H9 (cell line): ENCODE measurements at regions not wholly inside any gene's neighbourhood (a gene's known extent, or its start where the extent isn't known, plus 50 kb on each side); places are given as distances from the start of the nearest gene placed in this dataset.

ENCODE experiments used
- DNase-seq: peaks from one replicate; pipeline ENCODE4 v3.0.0-alpha.2; 2017
- H2AFZ ChIP-seq: one replicate; pipeline ENCODE4 v1.6.1; 2013; ENCODE audit warnings: mild to moderate bottlenecking, low read length, control low read depth, moderate library complexity
- H2AK5ac ChIP-seq: 2 replicates; pipeline ENCODE4 v1.6.1; 2013; ENCODE audit warnings: low read length, control low read depth, mixed read lengths; ENCODE audit not compliant: insufficient read length
- H2BK120ac ChIP-seq: one replicate; pipeline ENCODE4 v1.6.1; 2013; ENCODE audit warnings: low read depth, mild to moderate bottlenecking, low read length, control low read depth, inconsistent platforms; ENCODE audit not compliant: poor library complexity, severe bottlenecking
- H2BK12ac ChIP-seq: 2 replicates; pipeline ENCODE4 v1.6.1; 2013; ENCODE audit warnings: low read length, control low read depth, mixed read lengths, low read depth; ENCODE audit not compliant: insufficient read length
- H2BK15ac ChIP-seq: 2 replicates; pipeline ENCODE4 v1.6.1; 2013; ENCODE audit warnings: low read depth, low read length, control low read depth
- H2BK20ac ChIP-seq: one replicate; pipeline ENCODE4 v1.6.1; 2013; ENCODE audit warnings: low read depth, mild to moderate bottlenecking, low read length, control low read depth, inconsistent platforms; ENCODE audit not compliant: poor library complexity, severe bottlenecking
- H2BK5ac ChIP-seq: 2 replicates; pipeline ENCODE4 v1.6.1; 2013; ENCODE audit warnings: low read length, control low read depth, mixed read lengths; ENCODE audit not compliant: insufficient read length
- H3K14ac ChIP-seq: 2 replicates; pipeline ENCODE4 v1.6.1; 2013; ENCODE audit warnings: low read length, control low read depth; ENCODE audit not compliant: insufficient read depth
- H3K18ac ChIP-seq: 2 replicates; pipeline ENCODE4 v1.6.1; 2013; ENCODE audit warnings: low read depth, mild to moderate bottlenecking, mixed read lengths, low read length, control low read depth; ENCODE audit not compliant: insufficient read length
- H3K23ac ChIP-seq: 2 replicates; pipeline ENCODE4 v1.6.1; 2013; ENCODE audit warnings: low read length, control low read depth, mixed read lengths, low read depth; ENCODE audit not compliant: insufficient read length
- H3K23me2 ChIP-seq: 2 replicates; pipeline ENCODE4 v1.6.1; 2013; ENCODE audit warnings: low read depth, mild to moderate bottlenecking, mixed read lengths, low read length, control low read depth; ENCODE audit not compliant: insufficient read length, poor library complexity, severe bottlenecking
- H3K27ac ChIP-seq: 2 replicates; pipeline ENCODE4 v1.5.1; 2013; ENCODE audit warnings: low read length, control low read depth, mixed read lengths, low read depth; ENCODE audit not compliant: insufficient read length
- H3K27me3 ChIP-seq: 2 replicates; pipeline ENCODE4 v1.6.1; 2013; ENCODE audit warnings: low read length, control low read depth, inconsistent platforms; ENCODE audit not compliant: insufficient read depth
- H3K4ac ChIP-seq: 2 replicates; pipeline ENCODE4 v1.6.1; 2013; ENCODE audit warnings: low read depth, mild to moderate bottlenecking, control low read depth, inconsistent platforms, low read length, moderate library complexity
- H3K4me1 ChIP-seq: 2 replicates; pipeline ENCODE4 v1.6.1; 2013; ENCODE audit warnings: low read length, control low read depth, inconsistent platforms; ENCODE audit not compliant: insufficient read depth
- H3K4me2 ChIP-seq: 2 replicates; pipeline ENCODE4 v1.6.1; 2013; ENCODE audit warnings: low read length, control low read depth, mixed read lengths; ENCODE audit not compliant: insufficient read length, insufficient read depth
- H3K56ac ChIP-seq: 2 replicates; pipeline ENCODE4 v1.6.1; 2013; ENCODE audit warnings: low read depth, mild to moderate bottlenecking, mixed read lengths, low read length, control low read depth; ENCODE audit not compliant: insufficient read length
- H3K79me1 ChIP-seq: 2 replicates; pipeline ENCODE4 v1.6.1; 2013; ENCODE audit warnings: low read depth, mild to moderate bottlenecking, moderate library complexity, low read length, control low read depth, inconsistent platforms; ENCODE audit not compliant: insufficient read depth, poor library complexity, severe bottlenecking
- H3K79me2 ChIP-seq: 2 replicates; pipeline ENCODE4 v1.6.1; 2013; ENCODE audit warnings: low read length, control low read depth, inconsistent platforms; ENCODE audit not compliant: insufficient read depth
- H3K9ac ChIP-seq: 2 replicates; pipeline ENCODE4 v1.6.1; 2013; ENCODE audit warnings: low read length, control low read depth, mixed read lengths; ENCODE audit not compliant: insufficient read length; ENCODE audit errors: extremely low read depth
- H3K9me3 ChIP-seq: one replicate; pipeline ENCODE4 v1.6.1; 2013; ENCODE audit warnings: low read depth, low read length, inconsistent platforms; ENCODE audit not compliant: control insufficient read depth
- H3T11ph ChIP-seq: one replicate; pipeline ENCODE4 v1.6.1; 2013; ENCODE audit warnings: mild to moderate bottlenecking, low read length, control low read depth, inconsistent platforms
- H4K20me1 ChIP-seq: one replicate; pipeline ENCODE4 v1.6.1; 2013; ENCODE audit not compliant: control insufficient read depth, insufficient read length, insufficient read depth
- H4K5ac ChIP-seq: 2 replicates; pipeline ENCODE4 v1.6.1; 2013; ENCODE audit warnings: low read depth, mild to moderate bottlenecking, mixed read lengths, low read length, control low read depth; ENCODE audit not compliant: insufficient read length
- H4K8ac ChIP-seq: replicated peaks from 2 replicates; pipeline ENCODE4 v1.6.1; 2013; ENCODE audit warnings: low read length, control low read depth, mixed read lengths, low read depth; ENCODE audit not compliant: insufficient read length
- H4K91ac ChIP-seq: 2 replicates; pipeline ENCODE4 v1.6.1; 2013; ENCODE audit warnings: low read depth, mild to moderate bottlenecking, moderate library complexity, mixed read lengths, low read length, control low read depth; ENCODE audit not compliant: insufficient read length
- H3K27ac Mint-ChIP-seq, 3 experiments: 2 replicates in 2 of 3; 3 replicates in 1 of 3; pipeline ENCODE4 v1.8.0; 2020 to 2021; ENCODE audit warnings: mixed read lengths in 3 of 3, mild to moderate bottlenecking in 1 of 3, moderate library complexity in 1 of 3
- H3K27me3 Mint-ChIP-seq: 2 replicates; pipeline ENCODE4 v1.8.0; 2021; ENCODE audit warnings: low read depth, mild to moderate bottlenecking, moderate library complexity, mixed read lengths
- H3K36me3 Mint-ChIP-seq, 3 experiments: 2 replicates in 2 of 3; 3 replicates in 1 of 3; pipeline ENCODE4 v1.8.0; 2020 to 2021; ENCODE audit warnings: low read depth in 3 of 3, mixed read lengths in 3 of 3; ENCODE audit not compliant: insufficient read depth in 1 of 3
- H3K4me1 Mint-ChIP-seq, 2 experiments: 2 replicates each; pipeline ENCODE4 v1.8.0; 2020; ENCODE audit warnings: mixed read lengths in 2 of 2
- H3K4me3 Mint-ChIP-seq, 2 experiments: 2 replicates in 1 of 2; 3 replicates in 1 of 2; pipeline ENCODE4 v1.8.0; 2020 to 2021; ENCODE audit warnings: mild to moderate bottlenecking in 2 of 2, mixed read lengths in 2 of 2, moderate library complexity in 1 of 2
- H3K9me3 Mint-ChIP-seq, 2 experiments: 2 replicates in 1 of 2; 3 replicates in 1 of 2; pipeline ENCODE4 v1.8.0; 2020; ENCODE audit warnings: mild to moderate bottlenecking in 2 of 2, mixed read lengths in 2 of 2, moderate library complexity in 1 of 2
- WGBS: extraction: QIAGEN DNeasy Blood & Tissue Kit; methylation state at CpG from one replicate; pipeline ENCODE4 v1.1.7; 2013; ENCODE audit warnings: missing lambda C conversion rate, low lambda C conversion rate, mixed read lengths; ENCODE audit not compliant: insufficient read length; ENCODE audit errors: extremely low coverage; 5-methylcytosine and 5-hydroxymethylcytosine counted together
- TF ChIP-seq, protein P1 (sequence below): fragments of 200-600 bp; sonication (generic); conservative IDR thresholded peaks from 3 replicates; pipeline ENCODE4 v1.8.0; 2021; ENCODE audit warnings: antibody characterized with exemption, mild to moderate bottlenecking

DNA sequence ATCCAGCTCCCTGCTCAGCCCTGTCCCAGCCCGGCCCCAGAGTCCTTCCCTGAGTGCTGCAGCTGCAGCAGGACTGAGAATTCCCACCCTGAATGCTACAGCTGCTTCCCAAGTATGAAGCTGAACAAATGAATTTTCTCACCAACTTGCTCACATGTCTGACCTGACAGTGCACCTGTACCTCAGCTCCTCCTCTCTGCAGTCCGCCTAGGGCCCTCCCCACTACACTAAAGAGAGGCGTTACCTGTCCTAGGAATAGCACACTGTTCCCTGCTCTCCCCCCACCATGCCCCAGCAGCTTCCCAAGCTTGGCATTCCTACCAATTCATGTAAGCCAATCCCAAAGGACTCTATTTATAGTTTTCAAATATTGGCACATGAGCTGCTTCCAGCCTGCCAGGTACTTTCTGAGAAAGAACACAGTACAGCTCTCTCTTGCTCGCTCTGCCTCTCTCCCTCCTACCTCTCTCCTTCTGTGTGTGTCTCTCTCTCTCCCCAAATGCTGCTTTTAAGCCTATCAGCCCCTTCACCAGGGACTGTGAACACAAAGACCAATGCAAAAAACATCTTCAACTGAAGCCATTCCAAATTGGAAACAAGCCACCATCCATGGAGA lies 400.1 kb downstream of the TNS3 start:
- Histone ChIP-seq H2BK15ac (no peak overlapping the region), H3K14ac (no peak overlapping the region), H3K4me1 (peaks cover 3% of the 10 kb centered on the region; the same call in 1 of the 2 replicates), H3K9me3 (no peaks in the 10 kb centered on the region), H3K9ac (no peak overlapping the region), H3K23ac (no peak overlapping the region), H3T11ph (no peak overlapping the region), H2BK20ac (no peak overlapping the region), H2BK12ac (no peak overlapping the region), H3K27ac (no peak overlapping the region), H2BK120ac (no peak overlapping the region), H3K27me3 (no peaks in the 10 kb centered on the region), H4K20me1 (no peaks in the 10 kb centered on the region), H3K18ac (no peak overlapping the region), H3K79me1 (no peaks in the 10 kb centered on the region), H4K91ac (no peak overlapping the region), H4K8ac (no peak overlapping the region), H3K4ac (no peak overlapping the region), H2AFZ (no peak overlapping the region), H2AK5ac (no peak overlapping the region), H4K5ac (no peak overlapping the region), H3K4me2 (no peak overlapping the region), H2BK5ac (no peak overlapping the region), H3K56ac (no peak overlapping the region), H3K23me2 (no peaks in the 10 kb centered on the region), H3K79me2 (no peaks in the 10 kb centered on the region)
- Mint-ChIP-seq H3K4me1 (peaks cover 6 to 10% of the 10 kb centered on the region in 2 experiments), H3K27me3 (peaks cover 10% of the 10 kb centered on the region), H3K27ac (no peak overlapping the region; a peak in 1 of 7 replicates), H3K36me3 (peaks cover 2 to 11% (median 3%) of the 10 kb centered on the region in 3 experiments; a peak in 4 of 7 replicates), H3K4me3 (no peak overlapping the region), H3K9me3 (peaks cover 10 to 11% of the 10 kb centered on the region in 2 experiments)
- WGBS: no CpG with 5 or more reads among the region's 4 CpGs
- TF ChIP-seq, protein P1, sequence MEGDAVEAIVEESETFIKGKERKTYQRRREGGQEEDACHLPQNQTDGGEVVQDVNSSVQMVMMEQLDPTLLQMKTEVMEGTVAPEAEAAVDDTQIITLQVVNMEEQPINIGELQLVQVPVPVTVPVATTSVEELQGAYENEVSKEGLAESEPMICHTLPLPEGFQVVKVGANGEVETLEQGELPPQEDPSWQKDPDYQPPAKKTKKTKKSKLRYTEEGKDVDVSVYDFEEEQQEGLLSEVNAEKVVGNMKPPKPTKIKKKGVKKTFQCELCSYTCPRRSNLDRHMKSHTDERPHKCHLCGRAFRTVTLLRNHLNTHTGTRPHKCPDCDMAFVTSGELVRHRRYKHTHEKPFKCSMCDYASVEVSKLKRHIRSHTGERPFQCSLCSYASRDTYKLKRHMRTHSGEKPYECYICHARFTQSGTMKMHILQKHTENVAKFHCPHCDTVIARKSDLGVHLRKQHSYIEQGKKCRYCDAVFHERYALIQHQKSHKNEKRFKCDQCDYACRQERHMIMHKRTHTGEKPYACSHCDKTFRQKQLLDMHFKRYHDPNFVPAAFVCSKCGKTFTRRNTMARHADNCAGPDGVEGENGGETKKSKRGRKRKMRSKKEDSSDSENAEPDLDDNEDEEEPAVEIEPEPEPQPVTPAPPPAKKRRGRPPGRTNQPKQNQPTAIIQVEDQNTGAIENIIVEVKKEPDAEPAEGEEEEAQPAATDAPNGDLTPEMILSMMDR: no peak
- no peak for DNase-seq
